ENCODE measurements at regions not wholly inside any gene's neighbourhood (a gene's known extent, or its start where the extent isn't known, plus 50 kb on each side); places are given as distances from the start of the nearest gene placed in this dataset.

- H3K9me2 ChIP-seq, result no peaks in the 10 kb centered on the region
- H4K20me1 ChIP-seq (ENCODE audit: insufficient read depth), result no peaks in the 10 kb centered on the region
- H3K27me3 ChIP-seq (ENCODE audit: insufficient read depth), result no peaks in the 10 kb centered on the region
- H3K36me3 ChIP-seq (replicated peaks in 1 of 2; ENCODE audit: control insufficient read depth in 1 of 2, insufficient read depth in 2 of 2, low read length in 1 of 2), result no peaks in the 10 kb centered on the region
- TF ChIP-seq NFIC (IDR thresholded peaks at IDR 0.05; ENCODE audit: borderline replicate concordance), result no peak
- no peak for TF ChIP-seq IRF3 (IDR thresholded peaks at IDR 0.05; ENCODE audit: low read depth, low read length)
- no peak for TF ChIP-seq EP300 (IDR thresholded peaks at IDR 0.05; ENCODE audit: borderline replicate concordance in 1 of 2, low read depth in 1 of 2, low read length in 1 of 2)
- TF ChIP-seq FOXJ3 (CRISPR knock-in tag; IDR thresholded peaks at IDR 0.05), result no peak
- H3K27ac ChIP-seq (ENCODE audit: low read depth in 2 of 2, low read length in 1 of 2), result no peak overlapping the region
- no peaks in the 10 kb centered on the region for H3K9me3 ChIP-seq
- no peaks in the 10 kb centered on the region for H3K4me1 ChIP-seq (ENCODE audit: control insufficient read depth in 1 of 2, insufficient read depth in 2 of 2, low read depth in 1 of 2, low read length in 1 of 2)
- H2AFZ ChIP-seq (ENCODE audit: low read depth), result no peak overlapping the region
- DNase-seq, result no peak
- no peak overlapping the region for H3K4me3 ChIP-seq (ENCODE audit: low read depth in 2 of 2, low read length in 1 of 2)
- H3K79me2 ChIP-seq (ENCODE audit: insufficient read depth), result no peaks in the 10 kb centered on the region
- no peaks in the 10 kb centered on the region for H3F3A ChIP-seq (replicated peaks; ENCODE audit: insufficient read depth)
- WGBS (ENCODE audit: low lambda C conversion rate), result 70% methylated on average over 1 of the region's 1 CpG
- POLR2A ChIA-PET, result no interaction called here
- no peak overlapping the region for H3K4me2 ChIP-seq
- no peak overlapping the region for H3K9ac ChIP-seq
- CTCF ChIA-PET, result no interaction called here
Measured at GRCh38 chr12:115057445-115057844, 373.5 kb upstream of the TBX3 start.

- POLR2A ChIA-PET, result no interaction called here
- H3K9me2 ChIP-seq, result no peaks in the 10 kb centered on the region
Measured at GRCh38 chr12:115051378-115051777, 367.4 kb upstream of the TBX3 start.

More at GRCh38 chr12:115051378-115051777, 367.4 kb upstream of the TBX3 start:
- no peak overlapping the region for H3K27ac ChIP-seq (ENCODE audit: low read depth in 2 of 2, low read length in 1 of 2)
- no peaks in the 10 kb centered on the region for H3F3A ChIP-seq (replicated peaks; ENCODE audit: insufficient read depth)
- H3K4me1 ChIP-seq (ENCODE audit: control insufficient read depth in 1 of 2, insufficient read depth in 2 of 2, low read depth in 1 of 2, low read length in 1 of 2), result no peaks in the 10 kb centered on the region
- H3K36me3 ChIP-seq (replicated peaks in 1 of 2; ENCODE audit: control insufficient read depth in 1 of 2, insufficient read depth in 2 of 2, low read length in 1 of 2), result no peaks in the 10 kb centered on the region
- H3K79me2 ChIP-seq (ENCODE audit: insufficient read depth), result no peaks in the 10 kb centered on the region
- DNase-seq, result no peak
- WGBS (ENCODE audit: low lambda C conversion rate), result 45% methylated on average over 5 of the region's 5 CpGs
- CTCF ChIA-PET, result no interaction called here
- no peak overlapping the region for H3K4me3 ChIP-seq (ENCODE audit: low read depth in 2 of 2, low read length in 1 of 2)
- H3K27me3 ChIP-seq (ENCODE audit: insufficient read depth), result no peaks in the 10 kb centered on the region
- H3K9ac ChIP-seq, result no peak overlapping the region
- no peak overlapping the region for H2AFZ ChIP-seq (ENCODE audit: low read depth)
- H3K9me3 ChIP-seq, result no peaks in the 10 kb centered on the region
- H4K20me1 ChIP-seq (ENCODE audit: insufficient read depth), result no peaks in the 10 kb centered on the region
- TF ChIP-seq USF1 (IDR thresholded peaks at IDR 0.05; ENCODE audit: borderline replicate concordance, low read depth) (no peak), IRF3 (IDR thresholded peaks at IDR 0.05; ENCODE audit: low read depth, low read length) (no peak), RXRA (IDR thresholded peaks at IDR 0.05; ENCODE audit: borderline replicate concordance, low read depth) (no peak), SMC3 (IDR thresholded peaks at IDR 0.05; ENCODE audit: low read depth, low read length) (no peak), GABPA (IDR thresholded peaks at IDR 0.05; ENCODE audit: low read depth) (no peak), PBX3 (IDR thresholded peaks at IDR 0.05) (no peak), RCOR1 (IDR thresholded peaks at IDR 0.05; ENCODE audit: low read length) (no peak), EP300 (IDR thresholded peaks at IDR 0.05; ENCODE audit: borderline replicate concordance in 1 of 2, low read depth in 1 of 2, low read length in 1 of 2) (no peak), ELF1 (IDR thresholded peaks at IDR 0.05) (no peak), NRF1 (IDR thresholded peaks at IDR 0.05; ENCODE audit: low read depth, low read length) (no peak), JUND (IDR thresholded peaks at IDR 0.05) (no peak), EZH2phosphoT487 (IDR thresholded peaks at IDR 0.05; ENCODE audit: borderline replicate concordance, low read depth) (no peak), POLR2AphosphoS5 (IDR thresholded peaks at IDR 0.05; ENCODE audit: low read depth, low read length) (no peak), FOSL2 (IDR thresholded peaks at IDR 0.05; ENCODE audit: borderline replicate concordance, low read depth) (no peak)
- no peak overlapping the region for H3K4me2 ChIP-seq

Data from SK-N-SH (cell line).